Epithelial cell of proximal tubule (primary cell): ENCODE measurements at regions not wholly inside any gene's neighbourhood (a gene's known extent, or its start where the extent isn't known, plus 50 kb on each side); places are given as distances from the start of the nearest gene placed in this dataset.

Experiments
- DNase-seq: peaks from one replicate; pipeline ENCODE4 v3.0.0-alpha.2; 2011; ENCODE audit warnings: low read depth
- H3K4me3 ChIP-seq: 2 replicates; pipeline ENCODE4 v1.5.1; 2011; ENCODE audit warnings: low read depth, mild to moderate bottlenecking, low read length
- CTCF ChIP-seq: conservative IDR thresholded peaks from 2 replicates; pipeline ENCODE4 v1.5.1; 2012; ENCODE audit warnings: low read depth, mild to moderate bottlenecking, low read length

DNA sequence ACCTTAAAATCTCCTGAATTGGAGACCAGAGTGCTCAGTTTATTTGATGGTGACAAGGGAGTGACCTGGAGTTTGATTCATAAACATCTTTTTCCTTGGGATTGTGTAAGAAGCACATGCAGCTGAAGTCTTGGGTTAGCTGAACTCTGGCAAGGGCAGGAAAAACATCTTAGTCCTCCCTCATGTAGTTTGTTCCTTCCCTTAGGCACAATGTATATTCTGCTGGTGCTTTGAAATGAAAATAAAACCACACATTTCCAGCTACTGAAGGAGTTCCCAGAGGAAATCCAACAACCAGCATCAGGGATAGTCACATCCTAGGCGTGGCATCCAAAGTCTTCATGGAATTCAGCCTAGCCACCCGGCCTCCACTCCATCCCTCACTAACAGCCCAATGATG lies 95.2 kb upstream of the PAPPA start:
- no peak overlapping the region for H3K4me3 ChIP-seq
- no peak for DNase-seq
- TF ChIP-seq CTCF: no peak

DNA sequence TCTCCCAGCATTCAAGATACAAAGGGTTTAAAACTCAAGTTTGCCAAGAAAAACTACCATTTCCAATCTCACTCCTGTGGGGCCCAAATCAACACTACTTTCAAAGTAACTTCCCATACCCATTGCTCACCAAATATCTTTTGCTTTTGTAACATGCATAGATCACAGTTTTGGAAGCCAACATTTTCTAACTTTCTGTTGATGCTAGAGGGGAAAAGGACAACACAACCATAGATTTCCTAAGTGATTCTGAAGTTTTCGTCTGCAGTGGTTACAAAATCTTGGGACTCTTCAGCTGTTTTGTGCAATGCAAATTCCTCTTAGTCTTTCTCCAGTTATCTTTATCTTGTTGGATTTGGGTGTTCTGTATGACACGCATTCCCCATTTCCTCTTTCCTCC lies 94.1 kb upstream of the PAPPA start:
- TF ChIP-seq CTCF: no peak
- no peak overlapping the region for H3K4me3 ChIP-seq
- no peak for DNase-seq

GRCh38 chr9:116060631-116061030 lies 93.0 kb upstream of the PAPPA start:
- no peak overlapping the region for H3K4me3 ChIP-seq
- no peak for TF ChIP-seq CTCF
- no peak for DNase-seq

DNA sequence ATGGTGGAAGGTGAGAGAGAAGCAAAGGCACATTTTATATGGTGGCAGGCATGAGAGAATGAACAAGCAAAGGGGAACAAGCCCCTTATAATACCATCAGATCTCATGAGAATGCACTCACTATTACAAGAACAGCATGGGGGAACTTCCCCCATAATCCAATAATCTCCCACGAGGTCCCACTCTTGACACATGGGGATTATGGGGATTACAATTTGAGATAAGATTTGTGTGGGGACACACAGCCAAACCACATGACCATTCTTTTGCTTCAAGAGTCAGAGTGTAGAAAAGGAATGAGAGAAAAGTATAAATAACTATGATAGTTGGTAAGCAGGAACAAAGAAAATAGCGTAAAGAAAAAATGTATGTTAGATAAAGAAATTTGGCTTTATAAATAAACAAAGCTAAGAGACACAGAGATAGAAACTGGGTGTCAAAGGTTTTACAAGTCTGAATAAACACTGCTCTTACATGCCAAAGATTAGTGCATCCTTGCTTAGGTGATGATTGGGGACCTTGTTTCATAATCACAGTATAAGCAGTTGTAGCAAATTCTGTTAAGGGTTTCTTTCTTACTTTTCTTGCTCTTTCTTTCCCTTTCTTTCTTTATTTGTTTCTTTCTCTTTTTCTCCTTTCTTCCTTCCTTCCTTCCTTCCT lies 91.9 kb upstream of the PAPPA start:
- H3K4me3 ChIP-seq: no peak overlapping the region
- no peak for TF ChIP-seq CTCF
- DNase-seq: no peak

- H3K4me3 ChIP-seq: no peak overlapping the region
- no peak for DNase-seq
- no peak for TF ChIP-seq CTCF
Measured at GRCh38 chr9:116062206-116062550, 91.4 kb upstream of the PAPPA start.

DNA sequence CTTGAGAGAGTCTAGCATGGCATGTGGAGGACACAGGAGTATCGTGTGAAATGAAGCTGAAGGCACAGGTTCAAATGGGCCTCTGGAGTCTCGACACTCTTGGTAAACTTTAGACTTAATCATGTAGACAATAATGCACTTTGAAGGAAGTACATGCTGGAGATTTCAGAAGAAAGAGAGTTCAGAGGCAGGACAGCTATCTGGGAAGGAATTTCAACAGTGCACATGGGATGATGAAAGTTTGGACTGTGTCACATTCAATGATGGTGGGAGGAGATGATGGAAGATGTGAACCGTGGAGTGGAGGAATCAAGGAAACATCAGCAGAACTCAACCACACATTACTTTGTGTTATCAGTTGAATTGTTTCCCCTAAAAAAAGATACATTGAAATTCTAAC lies 88.6 kb upstream of the PAPPA start:
- no peak for TF ChIP-seq CTCF
- no peak for DNase-seq
- no peak overlapping the region for H3K4me3 ChIP-seq

- DNase-seq: no peak
- TF ChIP-seq CTCF: no peak
- H3K4me3 ChIP-seq: no peak overlapping the region
Measured at GRCh38 chr9:116066221-116066620, 87.4 kb upstream of the PAPPA start.
